WI38 (cell line): ENCODE measurements at regions not wholly inside any gene's neighbourhood (a gene's known extent, or its start where the extent isn't known, plus 50 kb on each side); places are given as distances from the start of the nearest gene placed in this dataset.
"Not testable (repeated sequence)": the region's sequence is repeated elsewhere in the genome, so short reads cannot be mapped to it uniquely, and the experiment has no call there.

Experiments
- H3K4me3 ChIP-seq: 2 replicates; pipeline ENCODE4 v1.5.1; 2011; ENCODE audit warnings: low read depth, mild to moderate bottlenecking, control low read depth, low read length
- TF ChIP-seq, protein P1 (sequence below): IDR thresholded peaks from 2 replicates; pipeline ENCODE4 v1.5.1; 2012; ENCODE audit warnings: low read depth, mild to moderate bottlenecking, control low read depth, low read length

- TF ChIP-seq, protein P1, sequence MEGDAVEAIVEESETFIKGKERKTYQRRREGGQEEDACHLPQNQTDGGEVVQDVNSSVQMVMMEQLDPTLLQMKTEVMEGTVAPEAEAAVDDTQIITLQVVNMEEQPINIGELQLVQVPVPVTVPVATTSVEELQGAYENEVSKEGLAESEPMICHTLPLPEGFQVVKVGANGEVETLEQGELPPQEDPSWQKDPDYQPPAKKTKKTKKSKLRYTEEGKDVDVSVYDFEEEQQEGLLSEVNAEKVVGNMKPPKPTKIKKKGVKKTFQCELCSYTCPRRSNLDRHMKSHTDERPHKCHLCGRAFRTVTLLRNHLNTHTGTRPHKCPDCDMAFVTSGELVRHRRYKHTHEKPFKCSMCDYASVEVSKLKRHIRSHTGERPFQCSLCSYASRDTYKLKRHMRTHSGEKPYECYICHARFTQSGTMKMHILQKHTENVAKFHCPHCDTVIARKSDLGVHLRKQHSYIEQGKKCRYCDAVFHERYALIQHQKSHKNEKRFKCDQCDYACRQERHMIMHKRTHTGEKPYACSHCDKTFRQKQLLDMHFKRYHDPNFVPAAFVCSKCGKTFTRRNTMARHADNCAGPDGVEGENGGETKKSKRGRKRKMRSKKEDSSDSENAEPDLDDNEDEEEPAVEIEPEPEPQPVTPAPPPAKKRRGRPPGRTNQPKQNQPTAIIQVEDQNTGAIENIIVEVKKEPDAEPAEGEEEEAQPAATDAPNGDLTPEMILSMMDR: no peak
Observed at GRCh38 chr2:142285480-142285879, 154.7 kb upstream of the LRP1B start.

GRCh38 chr2:142284336-142284735 is 153.5 kb upstream of the LRP1B start:
- not testable (repeated sequence) for H3K4me3 ChIP-seq

More at GRCh38 chr2:142285480-142285879, 154.7 kb upstream of the LRP1B start:
- H3K4me3 ChIP-seq: no peak overlapping the region

GRCh38 chr2:142280831-142281230 is 150.0 kb upstream of the LRP1B start:
- no peak overlapping the region for H3K4me3 ChIP-seq
- TF ChIP-seq, protein P1: no peak

DNA sequence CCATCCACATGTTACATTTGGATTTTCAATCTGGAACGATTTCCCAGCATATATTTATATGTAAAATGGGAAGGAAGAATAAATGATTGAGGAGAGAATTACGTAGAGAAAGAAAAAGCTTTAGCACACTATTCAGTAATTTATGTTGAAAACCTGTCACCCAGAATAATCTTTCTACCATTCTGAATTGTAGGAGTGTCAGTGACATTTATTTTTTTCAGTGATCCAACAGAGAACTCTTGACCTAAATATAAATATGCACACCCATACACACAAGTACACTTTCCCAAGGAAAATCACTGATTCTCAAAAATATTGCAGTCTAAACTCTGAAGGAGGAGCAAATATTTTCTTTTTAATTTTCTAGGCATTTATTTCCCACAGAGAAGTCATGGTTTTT is 140.2 kb upstream of the LRP1B start:
- H3K4me3 ChIP-seq: no peak overlapping the region
- TF ChIP-seq, protein P1: no peak

DNA sequence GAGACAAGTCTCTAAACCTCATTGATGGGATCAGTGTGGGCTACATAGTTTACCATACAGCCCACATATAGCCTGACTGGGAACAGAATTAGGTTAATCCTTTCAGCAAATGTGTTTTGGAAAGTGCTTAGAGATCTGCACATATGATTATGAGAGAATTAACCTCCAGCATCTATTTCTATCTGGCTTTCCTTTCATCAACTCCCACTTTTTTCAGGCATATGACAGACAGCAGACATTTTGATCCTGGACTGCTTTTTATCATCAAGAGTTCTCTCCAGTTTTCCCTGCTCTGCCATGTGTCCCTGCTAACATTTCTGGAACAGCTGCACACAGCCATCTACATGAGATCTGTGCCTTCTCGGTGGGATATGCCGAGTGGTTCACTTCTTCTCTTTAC is 139.5 kb upstream of the LRP1B start:
- TF ChIP-seq, protein P1: no peak
- no peak overlapping the region for H3K4me3 ChIP-seq

GRCh38 chr2:142259356-142259755 is 128.5 kb upstream of the LRP1B start:
- H3K4me3 ChIP-seq: no peak overlapping the region
- TF ChIP-seq, protein P1: no peak

GRCh38 chr2:142254031-142254430 is 123.2 kb upstream of the LRP1B start:
- TF ChIP-seq, protein P1: no peak
- H3K4me3 ChIP-seq: no peak overlapping the region

DNA sequence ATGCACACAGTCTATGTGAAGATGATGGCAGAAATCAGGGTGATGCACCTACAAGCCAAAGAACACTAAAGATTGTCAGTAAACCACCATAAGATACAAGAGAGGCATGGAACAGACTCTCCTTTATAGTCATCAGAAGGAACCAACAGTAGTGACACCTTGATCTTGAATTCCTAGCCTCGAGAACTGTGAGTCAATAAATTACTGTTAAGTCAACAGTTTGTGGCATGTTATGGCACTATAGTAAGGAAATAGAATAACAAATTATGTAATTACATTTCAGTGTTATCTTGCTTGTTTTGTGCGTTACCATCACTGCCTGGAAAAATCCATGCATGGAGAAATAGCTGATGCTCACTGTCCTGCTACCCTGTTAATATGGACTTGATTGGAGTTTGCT is 110.2 kb upstream of the LRP1B start:
- H3K4me3 ChIP-seq: no peak overlapping the region
- TF ChIP-seq, protein P1: no peak
